Glomerular visceral epithelial cell (primary cell): ENCODE measurements at regions not wholly inside any gene's neighbourhood (a gene's known extent, or its start where the extent isn't known, plus 50 kb on each side); places are given as distances from the start of the nearest gene placed in this dataset.

Experiments used
- DNase-seq: peaks from one replicate; pipeline ENCODE4 v3.0.0-alpha.2; 2016; ENCODE audit errors: extremely low spot score

DNA sequence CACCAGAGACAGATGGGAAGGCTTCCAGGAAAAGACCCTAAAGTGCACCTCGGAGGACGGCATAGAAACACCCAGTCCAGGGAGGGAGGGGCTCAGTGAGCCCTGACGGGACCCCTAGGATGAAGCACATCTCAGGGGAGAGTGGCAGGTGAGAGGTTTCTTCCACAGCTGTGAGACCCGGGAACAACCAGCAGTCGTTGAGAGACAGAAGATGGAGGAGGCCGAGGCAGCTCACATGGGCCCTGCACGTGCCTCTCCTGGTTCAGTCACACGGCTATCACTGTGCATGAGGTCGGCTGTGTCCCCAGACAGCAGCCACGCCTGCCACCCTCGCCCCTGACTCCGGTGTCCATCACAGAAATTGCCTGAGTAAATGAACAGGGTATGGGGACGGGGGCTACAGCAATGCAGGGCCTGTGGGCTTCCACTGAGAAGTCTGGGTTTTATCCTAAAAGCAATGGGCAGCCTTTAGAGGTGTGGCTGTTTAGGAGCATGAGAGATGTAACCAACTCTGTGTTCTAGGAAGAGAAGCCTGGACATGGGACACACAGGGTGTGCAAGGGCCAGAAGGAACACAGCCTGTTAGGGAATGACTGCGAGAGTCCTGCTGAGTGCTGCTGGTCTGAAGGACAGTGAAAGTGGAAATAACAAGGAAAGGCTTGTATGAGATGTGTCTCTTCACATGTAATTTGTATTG lies 102.0 kb downstream of the TMEM18 start:
- no peak for DNase-seq

DNA sequence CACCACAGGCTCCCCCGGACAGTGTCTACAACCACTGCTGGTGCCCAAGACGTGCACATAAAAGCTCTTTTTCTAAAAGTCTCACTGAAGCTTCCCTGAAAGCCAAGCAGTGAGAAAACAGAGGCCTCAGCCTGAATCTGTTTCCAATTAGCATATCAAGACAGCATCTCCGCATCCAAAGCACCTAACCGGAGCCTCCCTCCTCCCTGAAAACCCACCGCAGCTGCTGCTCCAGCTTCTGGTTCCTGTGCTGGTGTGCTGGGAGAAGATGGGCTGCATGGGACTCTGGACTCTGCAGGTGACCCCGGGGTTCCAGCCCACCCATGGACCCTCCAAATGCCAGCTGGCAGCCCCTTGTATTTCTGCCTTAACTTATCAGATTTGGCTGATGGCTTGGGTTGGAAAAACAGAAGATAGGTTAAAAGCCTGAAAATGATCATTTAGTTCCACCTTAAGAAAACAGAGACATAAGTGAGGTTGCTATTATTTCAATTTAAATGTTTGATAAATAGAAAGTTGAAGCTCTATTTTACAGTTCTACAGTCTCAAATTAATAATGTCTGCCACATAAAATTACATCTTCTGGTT lies 103.3 kb downstream of the TMEM18 start:
- no peak for DNase-seq

DNA sequence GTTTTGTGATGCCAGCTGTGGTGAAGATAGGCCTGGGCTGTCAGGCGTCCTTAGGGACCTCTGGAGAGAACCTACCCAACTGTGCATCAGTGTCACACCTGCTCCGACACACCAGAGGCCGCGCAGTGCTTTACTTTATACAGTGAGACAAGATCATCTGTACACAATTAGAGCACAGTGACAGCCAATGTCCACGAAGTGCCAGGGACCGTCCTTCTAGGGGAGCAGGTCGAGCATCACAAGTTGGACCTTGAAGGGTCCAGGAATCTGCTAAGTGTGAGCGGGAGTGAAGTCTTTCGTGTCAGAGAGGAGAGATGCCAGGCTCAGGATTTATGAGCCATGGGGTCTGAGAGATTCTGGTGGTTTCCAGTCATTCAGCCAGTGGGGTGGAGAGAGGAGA lies 104.2 kb downstream of the TMEM18 start:
- DNase-seq, result no peak

DNA sequence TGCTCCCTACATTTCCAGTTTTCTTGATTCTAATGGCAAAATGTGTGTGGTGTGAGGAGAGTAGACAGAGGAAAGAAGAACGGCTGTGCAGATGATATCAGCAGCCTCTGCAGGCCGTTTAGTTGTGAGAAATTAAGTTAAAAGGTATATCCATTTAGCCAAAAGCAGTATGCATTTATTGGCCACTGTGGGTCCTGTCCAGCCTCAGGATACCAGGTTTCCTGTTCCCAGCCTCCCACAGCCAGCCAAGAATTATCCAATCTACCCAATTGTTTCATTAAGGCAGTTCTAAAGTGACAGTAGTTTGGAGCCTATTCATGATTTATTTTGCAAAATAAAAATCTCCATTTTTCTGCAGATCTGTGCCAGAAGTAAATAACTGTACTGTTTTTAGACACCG lies 107.5 kb downstream of the TMEM18 start:
- DNase-seq, result no peak

DNA sequence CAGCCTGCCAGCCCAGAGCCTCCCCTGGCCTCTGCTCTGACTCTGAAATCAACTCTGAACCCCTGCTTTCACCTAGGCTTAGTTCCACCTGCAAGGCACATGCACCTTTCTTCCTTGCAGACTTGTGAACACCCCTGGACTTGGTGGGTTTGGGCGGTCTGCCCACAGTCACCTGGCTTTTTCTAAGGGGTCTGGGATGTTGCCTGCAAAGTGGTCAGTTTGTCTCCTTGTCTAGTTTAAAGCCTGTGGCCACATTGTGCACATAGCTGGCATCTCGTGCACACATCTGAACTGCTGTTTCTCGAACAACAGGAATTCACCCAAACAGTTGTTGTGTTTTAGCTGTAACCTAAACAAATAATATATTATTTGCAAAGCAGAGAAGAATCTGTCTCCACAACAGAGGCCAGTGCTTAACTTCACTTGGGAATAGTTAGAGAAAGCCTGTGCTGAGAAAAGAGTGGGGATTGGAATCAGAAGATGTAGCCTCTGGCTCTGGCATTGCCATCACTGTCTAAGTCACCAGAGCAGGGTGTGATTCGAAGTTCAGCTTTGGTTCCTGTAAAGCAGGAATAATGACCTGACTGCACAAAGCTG lies 108.5 kb downstream of the TMEM18 start:
- DNase-seq, result no peak

DNA sequence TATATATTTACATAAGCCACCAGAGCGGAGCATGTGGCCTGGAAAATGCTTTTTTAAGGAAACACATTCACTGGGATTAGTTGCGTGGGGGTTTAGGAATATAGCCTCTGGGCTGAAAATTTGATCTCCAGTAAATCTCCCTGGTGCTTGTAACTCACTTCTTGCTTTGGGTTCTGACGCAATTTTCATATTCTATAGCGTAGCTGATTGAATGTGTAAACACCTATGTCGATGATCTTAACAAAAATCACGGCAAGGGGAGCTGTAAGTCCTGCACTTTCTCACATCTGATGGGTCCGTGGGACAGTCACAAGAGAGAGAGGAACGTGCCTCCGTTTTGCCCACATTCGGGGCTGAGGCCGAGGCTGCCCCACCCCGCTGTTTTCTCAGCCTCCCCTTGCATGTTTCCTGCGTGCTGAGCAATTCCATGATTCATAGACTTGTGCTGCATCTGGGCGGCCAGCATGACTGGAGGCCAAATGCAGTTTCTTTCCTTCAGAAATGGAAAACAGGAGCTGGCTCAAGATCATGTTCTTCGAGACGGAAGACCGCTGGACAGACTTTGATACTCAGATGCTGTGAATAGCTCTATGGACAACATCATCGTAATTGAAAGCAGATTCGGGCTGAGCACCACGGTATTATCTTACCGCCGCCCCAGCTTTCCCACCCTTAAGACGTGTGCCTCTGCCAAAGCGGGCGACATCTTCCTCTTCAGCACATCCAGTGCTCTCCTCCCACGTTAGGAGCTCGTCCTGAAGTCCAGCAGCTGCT lies 109.2 kb downstream of the TMEM18 start:
- peak; percentile 2 for DNase-seq

DNA sequence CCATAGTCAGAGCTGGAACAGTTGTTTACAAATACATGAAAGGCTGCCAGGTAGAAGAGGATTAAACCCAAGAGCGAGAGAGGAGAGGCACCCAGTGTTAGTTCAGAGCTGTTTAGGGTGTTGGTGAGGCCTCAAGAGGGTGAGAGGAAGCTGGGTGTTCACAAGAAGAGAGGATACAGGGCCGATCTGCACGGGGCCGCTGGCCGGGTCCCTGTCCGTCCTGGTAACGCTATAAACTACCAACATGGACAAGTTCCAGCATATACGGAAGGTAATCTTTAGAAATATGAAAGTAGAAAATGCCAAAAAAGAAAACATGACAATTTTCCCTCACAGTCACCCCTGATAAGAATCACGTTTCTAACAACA lies 109.7 kb downstream of the TMEM18 start:
- DNase-seq, result no peak

DNA sequence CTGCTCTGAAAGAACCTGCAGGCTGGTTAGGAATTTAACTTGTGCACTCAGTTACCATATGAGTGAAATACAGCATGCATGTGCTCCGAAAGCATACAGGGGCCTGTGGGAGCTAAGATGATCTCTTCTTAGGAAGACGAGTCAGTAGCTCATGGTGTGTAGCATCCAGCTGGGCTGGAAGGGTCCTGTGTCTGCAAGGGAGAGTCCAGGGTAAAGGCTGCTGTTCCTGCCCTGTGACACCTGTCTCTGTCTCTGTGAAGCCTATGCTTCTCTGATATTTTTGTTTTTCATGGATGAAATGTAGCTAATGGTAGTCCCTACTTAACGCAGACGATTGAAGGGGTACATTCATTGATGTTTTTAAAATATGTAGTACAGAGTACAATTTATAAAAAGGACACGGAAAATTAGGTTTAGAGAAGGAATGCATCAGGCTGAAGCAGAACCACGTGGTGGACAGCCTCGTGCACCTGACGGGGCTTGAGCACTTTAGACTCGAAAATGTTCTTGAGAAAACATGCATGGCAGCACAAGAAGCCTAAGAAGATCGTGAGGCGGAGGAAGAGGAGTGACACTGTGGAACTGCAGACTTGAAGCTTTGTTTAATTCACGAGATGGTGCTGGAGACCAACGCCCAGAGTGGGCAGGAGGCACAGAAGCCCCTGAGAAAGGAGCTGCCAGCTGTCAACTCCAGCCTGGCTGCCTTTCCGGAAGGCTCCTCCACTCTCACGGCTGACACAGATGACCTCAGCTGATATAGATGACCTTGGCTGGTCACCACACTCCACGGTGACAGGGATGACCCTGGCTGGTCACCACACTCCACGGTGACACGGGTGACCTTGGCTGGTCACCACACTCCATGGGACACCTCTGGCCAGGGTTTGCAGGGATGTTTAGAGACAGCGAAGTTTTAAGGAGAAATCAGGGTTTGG lies 110.6 kb downstream of the TMEM18 start:
- no peak for DNase-seq

DNA sequence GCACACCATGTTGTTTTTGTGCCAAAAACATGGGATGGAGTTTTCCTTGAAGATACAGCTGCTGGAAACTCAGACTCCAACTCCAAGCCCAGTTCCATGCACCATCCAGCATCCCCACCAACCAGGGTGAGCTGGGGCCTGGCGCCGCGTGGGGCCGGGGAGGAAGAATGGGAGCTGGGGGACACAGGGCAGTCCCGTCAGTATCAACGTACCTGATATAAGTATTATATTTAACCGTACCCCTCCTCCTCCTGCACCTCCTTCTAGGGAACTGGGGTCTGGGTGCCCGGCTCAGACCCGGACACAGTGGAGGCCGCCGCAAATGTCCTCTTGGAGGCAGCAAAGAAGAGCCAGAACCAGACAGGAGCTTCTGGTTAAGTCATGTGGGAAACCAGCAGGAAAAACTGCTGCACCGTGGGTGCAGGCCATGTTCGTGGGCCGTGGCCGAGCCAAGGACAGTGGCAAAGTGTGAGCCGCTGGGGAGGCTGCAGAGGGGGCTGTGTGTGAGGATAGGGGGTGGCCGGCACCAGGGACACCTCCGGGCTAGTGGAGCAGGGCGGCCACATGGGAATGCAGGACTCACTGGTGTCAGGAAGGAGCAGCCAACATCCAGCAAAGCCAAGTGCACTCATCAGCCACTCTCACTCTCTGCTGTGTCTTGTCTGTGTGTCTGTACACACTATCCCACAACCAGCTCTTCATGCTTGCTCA lies 112.6 kb downstream of the TMEM18 start:
- no peak for DNase-seq

DNA sequence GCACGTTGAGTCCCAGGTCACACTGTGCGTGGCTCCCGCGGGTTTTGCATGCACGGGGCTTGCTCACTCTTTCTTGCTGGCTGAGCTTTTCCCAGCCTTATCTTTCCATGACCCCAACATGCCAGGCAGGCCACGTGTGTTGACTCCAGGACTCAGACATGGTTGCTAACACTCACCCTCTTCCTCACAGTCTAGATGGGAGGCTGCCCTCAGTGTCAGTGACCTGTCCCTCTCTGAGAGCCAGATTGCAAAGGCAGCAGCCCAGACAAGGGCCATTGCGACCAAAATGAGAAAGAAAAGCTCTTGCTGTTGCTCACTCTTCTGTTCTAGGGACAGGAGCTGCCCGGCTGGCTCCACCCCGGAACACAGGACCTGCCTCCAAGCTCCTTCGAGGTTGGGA lies 113.7 kb downstream of the TMEM18 start:
- no peak for DNase-seq

DNA sequence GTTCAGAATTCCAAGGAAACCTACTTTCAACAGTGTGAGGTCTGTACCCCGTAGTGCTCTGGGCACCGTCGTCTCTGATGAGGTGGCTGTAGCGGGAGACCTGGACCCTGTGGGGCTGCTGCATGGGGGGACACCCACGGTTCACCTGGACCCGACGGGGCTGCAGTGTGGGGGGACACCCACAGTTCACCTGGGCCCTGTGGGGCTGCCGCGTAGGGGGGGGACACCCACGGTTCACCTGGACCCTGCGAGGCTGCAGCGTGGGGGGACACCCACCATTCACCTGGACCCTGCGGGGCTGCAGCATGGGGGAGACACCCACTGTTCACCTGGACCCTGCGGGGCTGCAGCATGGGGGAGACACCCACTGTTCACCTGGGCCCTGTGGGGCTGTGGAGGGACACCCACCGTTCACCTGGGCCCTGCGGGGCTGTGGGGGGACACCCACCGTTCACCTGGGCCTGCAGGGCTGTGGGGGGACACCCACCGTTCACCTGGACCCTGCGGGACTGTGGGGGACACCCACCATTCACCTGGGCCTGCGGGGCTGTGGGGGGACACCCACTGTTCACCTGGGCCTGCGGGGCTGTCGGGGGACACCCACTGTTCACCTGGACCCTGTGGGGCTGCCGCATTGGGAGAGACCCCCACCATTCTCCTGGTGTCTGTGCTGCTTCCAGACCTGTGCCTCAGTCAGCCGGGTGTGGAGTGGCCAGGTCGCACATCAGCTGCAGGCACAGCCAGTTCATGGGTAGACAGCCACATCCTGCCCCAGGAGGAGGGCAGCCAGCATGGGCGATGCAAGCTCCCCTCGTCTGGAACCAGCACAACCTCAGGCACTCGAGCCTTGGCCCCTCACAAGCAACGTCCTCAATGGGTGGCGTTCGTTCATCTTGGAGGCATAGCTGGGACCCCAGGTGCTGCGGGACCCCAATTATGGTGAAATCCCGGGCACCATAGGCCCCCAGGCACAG lies 114.5 kb downstream of the TMEM18 start:
- no peak for DNase-seq

DNA sequence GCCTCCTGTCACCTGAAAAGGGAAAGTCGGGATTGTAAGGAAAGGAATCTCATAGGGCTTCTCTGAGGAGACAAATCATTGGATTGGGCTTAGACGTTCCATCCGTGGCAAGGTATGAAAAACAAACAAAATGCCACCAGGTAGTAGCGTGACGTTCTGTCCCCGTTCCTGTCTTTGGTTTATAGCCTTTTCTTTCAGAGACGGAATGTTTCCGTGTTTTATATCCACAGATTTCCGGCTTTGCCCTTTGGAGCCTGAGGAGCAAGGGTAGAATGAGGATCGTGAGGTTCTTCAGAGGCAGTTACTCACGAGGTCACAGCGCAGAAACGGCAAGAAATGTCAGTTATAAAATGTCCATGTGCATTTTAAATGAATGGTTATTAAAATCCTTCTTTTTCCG lies 118.3 kb downstream of the TMEM18 start:
- no peak for DNase-seq

DNA sequence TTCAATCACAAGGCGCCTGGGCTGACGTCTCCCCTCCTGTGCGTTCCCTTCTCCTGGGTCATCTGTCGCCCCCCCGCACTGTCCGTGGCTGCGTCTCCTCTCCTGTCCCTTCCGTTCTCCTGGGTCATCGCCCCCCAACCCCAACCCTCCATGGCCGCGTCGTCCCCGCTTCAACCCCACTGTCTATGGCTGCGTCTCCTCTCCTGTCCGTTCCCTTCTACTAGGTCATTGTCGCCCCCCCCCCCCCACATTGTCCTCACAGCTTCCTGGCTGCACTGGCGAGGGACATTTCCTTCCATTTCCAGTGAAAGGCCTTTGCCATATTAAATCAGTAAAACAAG lies 118.9 kb downstream of the TMEM18 start:
- no peak for DNase-seq

DNA sequence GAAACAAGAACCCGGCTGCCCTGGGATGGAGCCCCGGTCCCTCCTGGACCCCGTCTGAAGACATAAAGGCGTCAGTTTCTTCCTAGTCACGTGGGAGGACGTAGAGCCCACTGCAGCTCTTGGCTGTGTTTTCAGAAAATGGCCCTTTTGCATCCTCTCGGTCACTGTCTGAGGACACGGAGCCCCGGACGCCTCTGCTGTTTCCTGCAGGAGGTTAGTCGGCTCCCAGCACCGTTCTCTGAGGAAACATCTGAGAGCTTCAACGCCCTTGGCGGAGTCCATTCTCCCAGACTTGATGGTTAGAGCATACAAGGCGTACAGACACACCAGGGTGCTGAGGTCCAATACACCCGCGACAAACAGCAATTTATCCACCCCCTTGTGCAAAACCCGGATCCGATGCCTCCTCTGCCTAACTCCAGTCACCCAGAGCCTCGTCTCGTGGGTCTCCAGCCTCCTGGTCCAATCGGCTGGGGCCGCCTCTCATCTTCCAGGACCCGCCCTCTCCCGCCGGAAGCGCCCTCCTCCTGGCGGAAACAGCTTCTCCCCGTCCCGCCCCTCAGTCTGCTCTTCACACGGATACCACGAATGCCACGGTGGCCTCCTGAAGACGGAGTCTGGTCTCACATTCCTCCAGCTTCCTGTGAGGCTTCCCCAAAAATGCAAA lies 119.4 kb downstream of the TMEM18 start:
- DNase-seq, result no peak

DNA sequence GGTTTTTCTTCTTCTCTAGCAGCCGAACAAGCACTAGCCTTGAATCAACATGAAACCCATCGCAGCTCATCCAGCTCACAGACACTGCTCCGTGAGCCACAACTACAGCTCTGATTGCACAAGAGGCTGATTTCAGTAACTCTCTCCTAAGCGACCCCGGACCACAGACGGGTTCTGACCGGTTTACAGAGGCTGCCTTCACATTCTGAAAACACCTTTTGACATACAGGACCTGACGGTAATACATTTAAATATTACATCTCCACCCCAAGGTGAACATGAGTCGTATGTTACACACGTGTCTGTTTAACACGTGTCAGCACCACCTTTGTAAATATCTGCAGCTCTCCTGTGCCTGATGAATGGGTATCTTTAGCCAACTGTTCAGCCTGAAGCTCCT lies 120.7 kb downstream of the TMEM18 start:
- DNase-seq, result no peak

DNA sequence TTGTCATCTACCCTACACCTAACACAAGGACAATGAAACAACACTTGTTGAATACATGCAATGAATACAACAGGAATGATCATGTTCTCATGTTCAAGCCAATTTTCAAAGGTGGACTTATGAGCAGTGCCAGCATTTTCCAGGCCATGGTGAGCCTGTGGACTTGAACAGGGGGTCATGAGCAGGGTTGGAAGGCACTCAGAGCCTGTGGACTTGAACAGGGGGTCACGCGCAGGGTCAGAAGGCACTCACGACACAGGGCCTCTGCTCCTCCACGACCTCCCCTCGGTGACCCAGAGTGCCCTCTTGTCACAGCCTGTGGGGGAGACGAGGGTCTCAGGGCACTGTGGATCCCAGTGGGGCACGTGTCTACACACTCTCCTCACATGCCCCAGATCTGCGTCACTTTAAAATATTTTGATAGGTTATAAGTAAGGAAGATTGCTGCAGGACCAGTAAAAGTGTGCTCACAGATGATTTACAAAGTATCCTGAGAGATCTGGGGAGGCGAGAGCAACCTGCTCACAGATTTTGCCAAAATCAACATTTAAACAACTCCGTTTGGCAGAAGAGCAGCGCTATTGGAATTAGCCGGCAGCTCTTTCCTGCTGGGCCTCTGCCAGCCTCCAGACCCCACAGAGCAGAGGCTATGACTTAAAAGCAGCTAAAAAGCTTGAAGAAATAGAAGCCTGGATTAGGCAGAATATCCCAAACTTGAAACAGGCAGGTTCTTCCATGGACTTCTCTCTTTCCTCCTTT lies 121.9 kb downstream of the TMEM18 start:
- DNase-seq, result no peak

DNA sequence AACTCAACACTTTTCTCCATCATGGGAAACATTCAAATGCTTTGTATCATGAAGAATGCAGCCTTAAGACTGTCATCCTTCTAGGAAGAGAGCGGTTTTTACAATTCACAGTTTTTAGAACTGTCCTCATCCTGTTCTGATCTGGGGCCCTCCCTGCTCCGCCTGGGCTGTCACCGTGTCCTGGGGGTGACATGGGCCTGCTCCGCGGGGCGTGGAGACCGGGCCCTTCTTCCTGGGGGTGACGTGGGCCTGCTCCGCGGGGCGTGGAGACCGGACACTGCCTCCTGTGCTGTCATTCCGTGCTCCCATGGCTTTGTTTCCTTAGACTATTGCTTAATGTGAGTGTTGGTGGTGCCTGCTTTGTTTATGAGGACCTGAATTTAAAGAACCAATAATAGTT lies 122.8 kb downstream of the TMEM18 start:
- no peak for DNase-seq

DNA sequence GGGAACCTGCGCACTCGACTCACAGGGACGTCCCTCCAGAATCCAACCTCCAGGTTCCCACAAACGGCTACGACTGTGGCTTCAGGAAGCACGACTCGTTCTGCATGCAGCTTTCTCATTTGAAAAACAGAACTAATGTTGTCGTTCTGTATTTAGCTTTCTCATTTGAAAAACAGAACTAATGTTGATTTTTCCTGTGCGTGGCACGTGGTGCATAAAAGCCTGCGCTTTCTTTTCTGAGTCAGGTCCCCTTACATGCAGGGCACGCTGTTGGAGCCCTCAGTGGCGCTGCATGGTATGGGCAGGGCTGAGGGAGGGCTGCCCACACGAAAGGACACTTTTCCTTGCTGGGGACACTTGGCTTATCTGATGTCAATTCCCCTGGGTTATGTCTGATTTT lies 124.3 kb downstream of the TMEM18 start:
- no peak for DNase-seq

DNA sequence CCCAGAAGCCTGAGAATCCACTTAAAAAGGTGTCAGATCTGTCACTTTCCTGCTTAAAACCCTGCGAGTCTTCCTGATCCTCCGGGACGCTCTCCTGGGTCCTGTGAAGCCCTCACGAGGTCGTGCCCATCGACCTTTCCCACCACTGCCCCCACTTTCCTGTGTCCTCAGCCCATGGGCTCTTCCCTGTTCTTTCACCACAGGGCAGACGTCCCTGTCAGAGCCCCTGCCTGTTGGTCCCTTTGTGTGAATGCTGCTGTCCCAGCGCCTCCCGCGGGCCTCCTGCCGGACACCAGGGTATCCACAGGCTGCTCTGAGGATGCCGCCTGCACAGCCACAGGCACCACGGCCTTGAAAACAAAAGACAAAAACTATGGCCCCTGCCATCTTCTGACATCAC lies 125.6 kb downstream of the TMEM18 start:
- DNase-seq, result no peak
